ENCODE measurements at regions not wholly inside any gene's neighbourhood (a gene's known extent, or its start where the extent isn't known, plus 50 kb on each side); places are given as distances from the start of the nearest gene placed in this dataset.

DNA sequence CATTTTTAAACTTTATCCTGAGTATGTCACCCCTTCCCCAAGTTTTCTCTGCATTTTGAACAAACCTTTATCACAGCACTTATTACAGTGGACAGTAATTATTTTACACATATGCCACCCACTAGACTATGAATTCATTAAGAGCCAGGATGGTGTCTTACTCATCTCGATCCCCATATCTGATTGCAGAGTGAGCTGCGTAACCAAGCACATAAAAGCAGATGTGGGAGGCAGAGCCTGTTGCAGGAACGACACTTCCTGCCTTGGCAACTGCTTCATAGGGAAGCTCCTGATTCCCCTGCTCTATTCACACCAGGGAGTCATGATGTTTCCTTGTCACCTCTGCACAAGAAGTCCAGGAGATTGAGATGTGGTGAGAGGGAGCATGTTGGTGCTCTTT, 91.1 kb downstream of the MINAR1 start:
- H3K27me3 ChIP-seq (replicated peaks in 1 of 4; ENCODE audit: control insufficient read depth in 3 of 4, extremely low read depth in 1 of 4, insufficient read depth in 3 of 4, low read length in 3 of 4): no peaks in the 10 kb centered on the region
- H3K4me3 ChIP-seq (ENCODE audit: extremely low read depth in 1 of 4, insufficient read depth in 2 of 4, low read depth in 3 of 4, low read length in 4 of 4): no peak overlapping the region
- H4K20me1 ChIP-seq (replicated peaks in 1 of 2; ENCODE audit: control insufficient read depth in 1 of 2, insufficient read depth in 2 of 2, low read length in 2 of 2): no peaks in the 10 kb centered on the region
- no peak overlapping the region for H3K4me2 ChIP-seq (ENCODE audit: insufficient read depth in 1 of 2, low read depth in 2 of 2, low read length in 2 of 2)
- CTCF ChIA-PET (ENCODE audit: partially characterized antibody): interaction anchor here (0.9 to 1.7 kb wide), 4 partner anchors 74 to 685 kb away, joined by 3 to 4 read pairs (median 4); no protein-coding TSS in a partner anchor
- no peak overlapping the region for H2BK120ac ChIP-seq (replicated peaks; ENCODE audit: low read depth, low read length)
- no peaks in the 10 kb centered on the region for H3K79me2 ChIP-seq (ENCODE audit: control insufficient read depth in 1 of 2, insufficient read depth in 2 of 2, low read length in 2 of 2)
- H3K18ac ChIP-seq (ENCODE audit: extremely low read depth, low read length): no peak overlapping the region
- H3K23me2 ChIP-seq (ENCODE audit: low read depth, low read length): no peaks in the 10 kb centered on the region
- H3K14ac ChIP-seq (ENCODE audit: insufficient read length): no peak overlapping the region
- no peak overlapping the region for H3K23ac ChIP-seq (ENCODE audit: insufficient read length)
- 72% methylated on average over 3 of the region's 3 CpGs; no CpG with 5 or more reads in 1 of the 2 experiments for WGBS, 2 experiments (ENCODE audit: extremely low coverage in 1 of 2, insufficient coverage in 1 of 2, insufficient read length in 1 of 2, insufficient replicate concordance in 2 of 2, low coverage in 1 of 2, low lambda C conversion rate in 2 of 2, missing lambda C conversion rate in 1 of 2)
- no peak overlapping the region for H2AK5ac ChIP-seq (ENCODE audit: low read depth, low read length)
- no peak overlapping the region for H2BK5ac ChIP-seq (ENCODE audit: low read depth, low read length)
- no peak overlapping the region for H2BK15ac ChIP-seq (ENCODE audit: low read length)
- no peaks in the 10 kb centered on the region for H3K9me3 ChIP-seq (ENCODE audit: insufficient read depth in 2 of 2, low read depth in 1 of 2, low read length in 1 of 2)
- no peak overlapping the region for H2BK20ac ChIP-seq (ENCODE audit: low read length)
- no peak overlapping the region for H4K8ac ChIP-seq (ENCODE audit: extremely low read depth, insufficient read depth, low read length)
- H3K56ac ChIP-seq (replicated peaks; ENCODE audit: insufficient read length, low read depth, low read length): no peak overlapping the region
- H2AFZ ChIP-seq (ENCODE audit: low read length): no peak overlapping the region
- FAIRE-seq: no peak
- H4K5ac ChIP-seq (ENCODE audit: insufficient read length, low read depth, low read length): no peak overlapping the region
- no peak overlapping the region for H3K9ac ChIP-seq (replicated peaks in 1 of 4; ENCODE audit: extremely low read depth in 1 of 4, low read depth in 3 of 4, low read length in 3 of 4)
- POLR2A ChIA-PET (ENCODE audit: partially characterized antibody): no interaction called here
- H4K91ac ChIP-seq (replicated peaks; ENCODE audit: insufficient read length, low read length): no peak overlapping the region
- no peak overlapping the region for H3K27ac ChIP-seq (ENCODE audit: low read depth, low read length)
- H2BK12ac ChIP-seq (ENCODE audit: low read depth, low read length): no peak overlapping the region
- H3K79me1 ChIP-seq (ENCODE audit: low read depth, low read length): no peaks in the 10 kb centered on the region
- DNase-seq (ENCODE audit: low read depth in 1 of 2, low spot score in 2 of 2): no peak
- H3K4ac ChIP-seq (replicated peaks; ENCODE audit: insufficient read length, low read depth, low read length): no peak overlapping the region
- no peaks in the 10 kb centered on the region for H3K36me3 ChIP-seq (ENCODE audit: control insufficient read depth in 2 of 4, insufficient read depth in 4 of 4, low read length in 3 of 4)
- no peaks in the 10 kb centered on the region for H3K4me1 ChIP-seq (replicated peaks in 1 of 4; ENCODE audit: control insufficient read depth in 3 of 4, insufficient read depth in 4 of 4, low read length in 3 of 4)
- TF ChIP-seq E2F6 (IDR thresholded peaks at IDR 0.05): no peak
- no peak for TF ChIP-seq TEAD4 (IDR thresholded peaks at IDR 0.05; ENCODE audit: low read depth, low read length)
- no peak for TF ChIP-seq YY1 (IDR thresholded peaks at IDR 0.05; ENCODE audit: low read depth, low read length)
- no peak for TF ChIP-seq KDM5A (IDR thresholded peaks at IDR 0.05; ENCODE audit: low read length)
- TF ChIP-seq ZNF274 (IDR thresholded peaks at IDR 0.05; ENCODE audit: borderline replicate concordance, extremely low read depth, low read length): no peak
- TF ChIP-seq CTBP2 (IDR thresholded peaks at IDR 0.05; ENCODE audit: borderline replicate concordance, insufficient read depth, insufficient read length, low read length): no peak
- no peak for TF ChIP-seq RXRA (IDR thresholded peaks at IDR 0.05; ENCODE audit: insufficient read depth, low read depth, low read length)
- no peak for TF ChIP-seq KDM4A (IDR thresholded peaks at IDR 0.05; ENCODE audit: low read depth, low read length, severe bottlenecking)
- no peak for TF ChIP-seq ASH2L (IDR thresholded peaks at IDR 0.05; ENCODE audit: low read length)
- no peak for TF ChIP-seq BACH1 (IDR thresholded peaks at IDR 0.05; ENCODE audit: low read length)
- no peak for TF ChIP-seq JUN (IDR thresholded peaks at IDR 0.05; ENCODE audit: low read depth, low read length)
- TF ChIP-seq BCL11A (IDR thresholded peaks at IDR 0.05; ENCODE audit: low read depth in 2 of 2, low read length in 2 of 2): no peak
- TF ChIP-seq POU5F1 (IDR thresholded peaks at IDR 0.05; ENCODE audit: low read depth, low read length): no peak
- no peak for TF ChIP-seq RNF2 (IDR thresholded peaks at IDR 0.05; ENCODE audit: borderline replicate concordance, low read depth, low read length, missing control alignments, poor library complexity, severe bottlenecking)
- TF ChIP-seq POLR2A (IDR thresholded peaks at IDR 0.05; ENCODE audit: control extremely low read depth in 1 of 2, low read depth in 2 of 2, low read length in 2 of 2): no peak

Data from H1 (cell line).